SK-N-MC (cell line): ENCODE measurements at regions not wholly inside any gene's neighbourhood (a gene's known extent, or its start where the extent isn't known, plus 50 kb on each side); places are given as distances from the start of the nearest gene placed in this dataset.

Experiments
- EZH2 ChIP-seq: fragments of 200-600 bp; sonication (generic); IDR thresholded peaks from one replicate; pipeline ENCODE4 v1.6.1; 2017; ENCODE audit warnings: antibody characterized with exemption
- POLR2AphosphoS5 ChIP-seq: IDR thresholded peaks from 2 replicates; pipeline ENCODE4 v1.6.1; 2012; ENCODE audit warnings: mild to moderate bottlenecking, low read depth, low read length, borderline replicate concordance

- no peak for TF ChIP-seq EZH2
- no peak for TF ChIP-seq POLR2AphosphoS5
Observed at GRCh38 chr10:63683686-63684085, 162.5 kb downstream of the REEP3 start.
